ENCODE measurements at regions not wholly inside any gene's neighbourhood (a gene's known extent, or its start where the extent isn't known, plus 50 kb on each side); places are given as distances from the start of the nearest gene placed in this dataset.

- TF ChIP-seq PATZ1 (CRISPR knock-in tag; IDR thresholded peaks at IDR 0.05; ENCODE audit: borderline replicate concordance) = no peak
- TF ChIP-seq ZC3H10 (CRISPR knock-in tag; IDR thresholded peaks at IDR 0.05) = no peak
- no peak for TF ChIP-seq OSR1 (CRISPR knock-in tag; IDR thresholded peaks at IDR 0.05)
- no peak for TF ChIP-seq BACH2 (CRISPR knock-in tag; IDR thresholded peaks at IDR 0.05; ENCODE audit: borderline replicate concordance)
- TF ChIP-seq TOX (CRISPR knock-in tag; IDR thresholded peaks at IDR 0.05; ENCODE audit: borderline replicate concordance) = no peak
- TF ChIP-seq RARB (CRISPR knock-in tag; IDR thresholded peaks at IDR 0.05) = no peak
Measured at GRCh38 chr4:26005764-26006163, 91.7 kb downstream of the SMIM20 start.
